HCT116 (cell line): ENCODE measurements at regions not wholly inside any gene's neighbourhood (a gene's known extent, or its start where the extent isn't known, plus 50 kb on each side); places are given as distances from the start of the nearest gene placed in this dataset.

ENCODE experiments used
- ATAC-seq: fragments of 200-7000 bp; cut with Tn5 transposase; 2 replicates; pipeline ENCODE4 v1.9.1; 2020; ENCODE audit warnings: mild to moderate bottlenecking, moderate library complexity
- BruUV-seq: library from RNA; stranded (reverse); fragments of 400-500 nt; replicated peaks from 2 replicates; lab custom pipeline; 2021; lab: Mats Ljungman, UMichigan
- CTCF ChIA-PET: fragments of 300-600 bp; sonication (Branson Sonifier 250); formaldehyde crosslinking; loops from one replicate; lab custom pipeline; 2021; ENCODE audit warnings: antibody characterized with exemption; lab: Charles Lee
- POLR2A ChIA-PET: fragments of 300-600, 350-600 bp; sonication (Branson Sonifier 250); formaldehyde crosslinking; loops from one replicate; lab custom pipeline; 2021; ENCODE audit warnings: antibody characterized with exemption; lab: Charles Lee
- RAD21 ChIA-PET, 2 experiments: fragments of 300-600 bp; sonication (Branson Sonifier 250); formaldehyde crosslinking; loops; one replicate each; lab custom pipeline; 2023; ENCODE audit warnings: low total read pairs in 2 of 2; ENCODE audit not compliant: uncharacterized antibody in 2 of 2, unreplicated experiment in 2 of 2, low non-redundant PET in 1 of 2; lab: Charles Lee
- DNase-seq: peaks from one replicate; pipeline ENCODE4 v3.0.0-alpha.2; 2010; ENCODE audit warnings: low read depth, low spot score
- H2AFZ ChIP-seq: fragments of 200-600 bp; shearing (Covaris generic), sonication (generic); 2 replicates; pipeline ENCODE4 v1.6.1; 2017; ENCODE audit warnings: low read depth, mixed run types, mixed read lengths, antibody characterized with exemption, low read length; ENCODE audit not compliant: poor library complexity, severe bottlenecking
- H3K27ac ChIP-seq: 2 replicates; pipeline ENCODE4 v1.5.1; 2012; ENCODE audit warnings: low read depth, low read length
- H3K27me3 ChIP-seq: fragments of 200-600 bp; sonication (generic); 2 replicates; pipeline ENCODE4 v1.6.1; 2016; ENCODE audit warnings: mixed run types, low read length, mixed read lengths; ENCODE audit not compliant: insufficient read depth
- H3K36me3 ChIP-seq, 2 experiments: fragments of 200-500 bp in 1 of 2; fragments of 200-600 bp in 1 of 2; sonication (Bioruptor generic) in 1 of 2; sonication (generic) in 1 of 2; 2 replicates each; pipeline versions ENCODE4 v1.5.1 to v1.6.1; 2014 to 2016; ENCODE audit warnings: low read length in 2 of 2, inconsistent platforms in 1 of 2, mixed read lengths in 1 of 2, mixed run types in 1 of 2; ENCODE audit not compliant: insufficient read depth in 2 of 2, control insufficient read depth in 1 of 2
- H3K4me1 ChIP-seq, 2 experiments: fragments of 200-600 bp in 1 of 2; sonication (generic) in 1 of 2; 2 replicates each; pipeline versions ENCODE4 v1.5.1 to v1.6.1; 2012 to 2017; ENCODE audit warnings: low read length in 2 of 2, inconsistent platforms in 1 of 2, mild to moderate bottlenecking in 1 of 2, mixed read lengths in 1 of 2, mixed run types in 1 of 2, moderate library complexity in 1 of 2; ENCODE audit not compliant: insufficient read depth in 2 of 2, control insufficient read depth in 1 of 2
- H3K4me2 ChIP-seq: fragments of 200-600 bp; sonication (generic); 2 replicates; pipeline ENCODE4 v1.6.1; 2017; ENCODE audit warnings: mixed run types, low read length, mixed read lengths
- H3K4me3 ChIP-seq, 2 experiments: fragments of 200-600 bp in 1 of 2; sonication (generic) in 1 of 2; replicated peaks in 1 of 2; 2 replicates each; pipeline ENCODE4 v1.5.1; 2011 to 2016; ENCODE audit warnings: low read length in 2 of 2, control low read depth in 1 of 2, low read depth in 1 of 2, mild to moderate bottlenecking in 1 of 2, mixed read lengths in 1 of 2, mixed run types in 1 of 2
- H3K79me2 ChIP-seq: fragments of 200-600 bp; sonication (generic); 2 replicates; pipeline ENCODE4 v1.6.1; 2017; ENCODE audit warnings: mild to moderate bottlenecking, mixed run types, low read length, moderate library complexity, mixed read lengths; ENCODE audit not compliant: insufficient read depth
- H3K9ac ChIP-seq: fragments of 200-600 bp; sonication (generic); 2 replicates; pipeline ENCODE4 v1.6.1; 2016; ENCODE audit warnings: low read length, mixed read lengths
- H3K9me2 ChIP-seq: fragments of 200-600 bp; sonication (generic), shearing (Covaris generic); 2 replicates; pipeline ENCODE4 v1.6.1; 2017; ENCODE audit warnings: mixed run types, mild to moderate bottlenecking, moderate library complexity; ENCODE audit not compliant: insufficient read depth
- H3K9me3 ChIP-seq, 2 experiments: fragments of 200-500 bp in 1 of 2; fragments of 200-600 bp in 1 of 2; sonication (Bioruptor generic) in 1 of 2; sonication (generic) in 1 of 2; 2 replicates each; pipeline ENCODE4 v1.6.1; 2014 to 2017; ENCODE audit warnings: low read length in 2 of 2, mixed read lengths in 2 of 2, inconsistent platforms in 1 of 2, low read depth in 1 of 2, mild to moderate bottlenecking in 1 of 2, mixed run types in 1 of 2, moderate library complexity in 1 of 2; ENCODE audit not compliant: control insufficient read depth in 1 of 2, insufficient read depth in 1 of 2
- H4K20me1 ChIP-seq: fragments of 200-600 bp; sonication (generic), shearing (Covaris generic); 2 replicates; pipeline ENCODE4 v1.6.1; 2017; ENCODE audit warnings: mixed run types, mild to moderate bottlenecking, moderate library complexity; ENCODE audit not compliant: insufficient read depth
- ZNF274 ChIP-seq: fragments of 200-500 bp; sonication (Bioruptor generic); IDR thresholded peaks from 2 replicates; pipeline ENCODE4 v1.6.1; 2014; ENCODE audit warnings: mild to moderate bottlenecking, low read depth, low read length, inconsistent platforms
- intact Hi-C: fragments of 100-400 bp; cut with micrococcal nuclease; formaldehyde crosslinking; loops from 2 replicates; pipeline ENCODE4 v1.10.0; 2022
- TF ChIP-seq, protein P1 (sequence below), 3 experiments: fragments of 200-600 bp in 1 of 3; sonication (generic) in 1 of 3; IDR thresholded peaks in 2 of 3; conservative IDR thresholded peaks in 1 of 3; 2 replicates each; pipeline ENCODE4 v1.5.1; 2012 to 2017; ENCODE audit warnings: low read depth in 2 of 3, low read length in 2 of 3, antibody characterized with exemption in 1 of 3, borderline replicate concordance in 1 of 3, control low read depth in 1 of 3, mild to moderate bottlenecking in 1 of 3, mixed read lengths in 1 of 3, mixed run types in 1 of 3, moderate library complexity in 1 of 3; ENCODE audit not compliant: insufficient read depth in 1 of 3

DNA sequence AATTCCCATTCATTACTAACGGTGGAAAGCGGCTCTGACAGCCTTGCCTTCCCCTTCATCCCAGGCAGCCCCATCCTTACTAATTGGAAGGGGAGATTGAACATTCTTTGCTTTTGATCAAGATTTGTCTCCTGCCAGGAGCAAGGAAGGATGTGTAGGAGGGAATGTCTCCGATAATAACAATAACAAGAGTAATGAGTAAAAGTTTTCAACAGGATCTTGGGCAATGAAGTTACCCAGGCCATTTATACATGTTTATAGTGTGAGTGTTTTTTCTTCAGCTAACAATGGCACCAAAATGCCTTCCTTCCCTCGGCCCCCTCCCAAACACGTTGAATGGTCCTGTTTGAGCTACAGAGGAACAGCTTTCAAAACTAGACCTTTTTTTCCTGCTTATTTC is 83.8 kb downstream of the GATA6 start:
- H3K9me2 ChIP-seq, result no peaks in the 10 kb centered on the region
- no peaks in the 10 kb centered on the region for H4K20me1 ChIP-seq
- H3K9ac ChIP-seq, result no peak overlapping the region
- ChIA-PET CTCF (no interaction called here), RAD21 (no interaction called here), POLR2A (no interaction called here)
- ATAC-seq, result no peak
- H3K4me3 ChIP-seq, result no peak overlapping the region
- H3K4me2 ChIP-seq, result no peak overlapping the region
- no peaks in the 10 kb centered on the region for H3K36me3 ChIP-seq
- H3K4me1 ChIP-seq, result peaks cover 9 to 15% of the 10 kb centered on the region in 2 experiments
- no peaks in the 10 kb centered on the region for H3K9me3 ChIP-seq
- BruUV-seq, result no TSS peak
- intact Hi-C loops, result no loop called here
- no peak for DNase-seq
- H2AFZ ChIP-seq, result no peak overlapping the region
- H3K79me2 ChIP-seq, result no peaks in the 10 kb centered on the region
- TF ChIP-seq ZNF274, result no peak
- TF ChIP-seq, protein P1, sequence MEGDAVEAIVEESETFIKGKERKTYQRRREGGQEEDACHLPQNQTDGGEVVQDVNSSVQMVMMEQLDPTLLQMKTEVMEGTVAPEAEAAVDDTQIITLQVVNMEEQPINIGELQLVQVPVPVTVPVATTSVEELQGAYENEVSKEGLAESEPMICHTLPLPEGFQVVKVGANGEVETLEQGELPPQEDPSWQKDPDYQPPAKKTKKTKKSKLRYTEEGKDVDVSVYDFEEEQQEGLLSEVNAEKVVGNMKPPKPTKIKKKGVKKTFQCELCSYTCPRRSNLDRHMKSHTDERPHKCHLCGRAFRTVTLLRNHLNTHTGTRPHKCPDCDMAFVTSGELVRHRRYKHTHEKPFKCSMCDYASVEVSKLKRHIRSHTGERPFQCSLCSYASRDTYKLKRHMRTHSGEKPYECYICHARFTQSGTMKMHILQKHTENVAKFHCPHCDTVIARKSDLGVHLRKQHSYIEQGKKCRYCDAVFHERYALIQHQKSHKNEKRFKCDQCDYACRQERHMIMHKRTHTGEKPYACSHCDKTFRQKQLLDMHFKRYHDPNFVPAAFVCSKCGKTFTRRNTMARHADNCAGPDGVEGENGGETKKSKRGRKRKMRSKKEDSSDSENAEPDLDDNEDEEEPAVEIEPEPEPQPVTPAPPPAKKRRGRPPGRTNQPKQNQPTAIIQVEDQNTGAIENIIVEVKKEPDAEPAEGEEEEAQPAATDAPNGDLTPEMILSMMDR (IDR thresholded peaks at IDR 0.05 in 2 of 3, conservative IDR thresholded peaks at IDR 0.05 in 1 of 3; ENCODE audit: borderline replicate concordance in 1 of 3, insufficient read depth in 1 of 3, low read depth in 2 of 3, low read length in 2 of 3), result no peak
- H3K27ac ChIP-seq, result no peak overlapping the region
- no peaks in the 10 kb centered on the region for H3K27me3 ChIP-seq
